ENCODE measurements at regions not wholly inside any gene's neighbourhood (a gene's known extent, or its start where the extent isn't known, plus 50 kb on each side); places are given as distances from the start of the nearest gene placed in this dataset.

- H3K9me3 ChIP-seq (ENCODE audit: control insufficient read depth, low read depth, low read length): no peaks in the 10 kb centered on the region
- H3K27me3 ChIP-seq (ENCODE audit: control insufficient read depth, extremely low read depth, insufficient read depth, low read length): no peaks in the 10 kb centered on the region
- H3K9ac ChIP-seq (ENCODE audit: control insufficient read depth, extremely low read depth, insufficient read depth, low read length): no peak overlapping the region
- DNase-seq (ENCODE audit: low read depth, low spot score): no peak
- H3K4me3 ChIP-seq (ENCODE audit: control insufficient read depth in 2 of 3, extremely low read depth in 1 of 3, insufficient read depth in 2 of 3, low read depth in 1 of 3, low read length in 3 of 3): no peak overlapping the region
- H3K36me3 ChIP-seq (ENCODE audit: control insufficient read depth in 2 of 2, extremely low read depth in 1 of 2, insufficient read depth in 2 of 2, low read length in 2 of 2): no peaks in the 10 kb centered on the region
- no peaks in the 10 kb centered on the region for H4K20me1 ChIP-seq (ENCODE audit: control insufficient read depth, extremely low read depth, insufficient read depth, low read length)
- H3K79me2 ChIP-seq (ENCODE audit: control insufficient read depth, insufficient read depth, low read length): no peaks in the 10 kb centered on the region
- H3K4me2 ChIP-seq (ENCODE audit: control insufficient read depth, extremely low read depth, insufficient read depth, low read depth, low read length): no peak overlapping the region
- H3K27ac ChIP-seq (ENCODE audit: control insufficient read depth, insufficient read depth, low read length): no peak overlapping the region
- H3K4me1 ChIP-seq (ENCODE audit: control insufficient read depth, extremely low read depth, insufficient read depth, low read length): no peaks in the 10 kb centered on the region
- H3K9me1 ChIP-seq (ENCODE audit: control insufficient read depth, extremely low read depth, insufficient read depth, low read length): no peaks in the 10 kb centered on the region
- dilution Hi-C loops (cut with MboI; ENCODE audit: extremely low pct_ligation_motif_present, low sequenced_read_pairs): no loop called here
- H2AFZ ChIP-seq (ENCODE audit: control insufficient read depth, low read length): no peak overlapping the region
- TF ChIP-seq CTCF (optimal IDR thresholded peaks at IDR 0.05 in 1 of 3, IDR thresholded peaks at IDR 0.05 in 1 of 3, conservative IDR thresholded peaks at IDR 0.05 in 1 of 3; ENCODE audit: extremely low read depth in 1 of 3, insufficient read depth in 2 of 3, low read length in 3 of 3) (no peak), EZH2 (IDR thresholded peaks at IDR 0.05; ENCODE audit: low read length) (no peak)
- FAIRE-seq: no peak
These were observed 151.1 kb upstream of the ANKRD55 start for GRCh38 chr5:56384186-56384585.

GRCh38 chr5:56383761-56384160 lies 150.6 kb upstream of the ANKRD55 start:
- no peaks in the 10 kb centered on the region for H3K79me2 ChIP-seq (ENCODE audit: control insufficient read depth, insufficient read depth, low read length)
- H3K9me1 ChIP-seq (ENCODE audit: control insufficient read depth, extremely low read depth, insufficient read depth, low read length): no peaks in the 10 kb centered on the region
- H3K9ac ChIP-seq (ENCODE audit: control insufficient read depth, extremely low read depth, insufficient read depth, low read length): no peak overlapping the region
- H3K4me3 ChIP-seq (ENCODE audit: control insufficient read depth in 2 of 3, extremely low read depth in 1 of 3, insufficient read depth in 2 of 3, low read depth in 1 of 3, low read length in 3 of 3): no peak overlapping the region
- H3K9me3 ChIP-seq (ENCODE audit: control insufficient read depth, low read depth, low read length): no peaks in the 10 kb centered on the region
- H3K27ac ChIP-seq (ENCODE audit: control insufficient read depth, insufficient read depth, low read length): no peak overlapping the region
- dilution Hi-C loops (cut with MboI; ENCODE audit: extremely low pct_ligation_motif_present, low sequenced_read_pairs): no loop called here
- no peak overlapping the region for H3K4me2 ChIP-seq (ENCODE audit: control insufficient read depth, extremely low read depth, insufficient read depth, low read depth, low read length)
- FAIRE-seq (no peak), DNase-seq (ENCODE audit: low read depth, low spot score) (no peak)
- no peak overlapping the region for H2AFZ ChIP-seq (ENCODE audit: control insufficient read depth, low read length)
- H3K4me1 ChIP-seq (ENCODE audit: control insufficient read depth, extremely low read depth, insufficient read depth, low read length): no peaks in the 10 kb centered on the region
- no peaks in the 10 kb centered on the region for H3K36me3 ChIP-seq (ENCODE audit: control insufficient read depth in 2 of 2, extremely low read depth in 1 of 2, insufficient read depth in 2 of 2, low read length in 2 of 2)
- H4K20me1 ChIP-seq (ENCODE audit: control insufficient read depth, extremely low read depth, insufficient read depth, low read length): no peaks in the 10 kb centered on the region
- H3K27me3 ChIP-seq (ENCODE audit: control insufficient read depth, extremely low read depth, insufficient read depth, low read length): no peaks in the 10 kb centered on the region
- TF ChIP-seq CTCF (optimal IDR thresholded peaks at IDR 0.05 in 1 of 3, IDR thresholded peaks at IDR 0.05 in 1 of 3, conservative IDR thresholded peaks at IDR 0.05 in 1 of 3; ENCODE audit: extremely low read depth in 1 of 3, insufficient read depth in 2 of 3, low read length in 3 of 3): no peak
- no peak for TF ChIP-seq EZH2 (IDR thresholded peaks at IDR 0.05; ENCODE audit: low read length)
